GM23338 (cell line): ENCODE measurements at regions not wholly inside any gene's neighbourhood (a gene's known extent, or its start where the extent isn't known, plus 50 kb on each side); places are given as distances from the start of the nearest gene placed in this dataset.

Experiments
- ATAC-seq: fragments of 200-7000 bp; cut with Tn5 transposase; 3 replicates; pipeline ENCODE4 v1.9.1; 2020
- DNase-seq: peaks from one replicate; pipeline ENCODE4 v3.0.0-alpha.2; 2015; ENCODE audit warnings: low spot score
- H2AFZ ChIP-seq: fragments of 200-600 bp; sonication (generic); 2 replicates; pipeline ENCODE4 v1.8.0; 2016; ENCODE audit warnings: antibody characterized with exemption, mild to moderate bottlenecking, moderate library complexity
- H3F3A ChIP-seq: fragments of 200-600 bp; sonication (generic); replicated peaks from 2 replicates; pipeline ENCODE4 v1.8.0; 2017; ENCODE audit warnings: antibody characterized with exemption, mixed run types, low read depth
- H3K27ac ChIP-seq: fragments of 200-600 bp; sonication (generic); 2 replicates; pipeline ENCODE4 v1.6.1; 2016; ENCODE audit warnings: low read depth
- H3K27me3 ChIP-seq: fragments of 200-600 bp; sonication (generic); 2 replicates; pipeline ENCODE4 v1.8.0; 2016; ENCODE audit warnings: mild to moderate bottlenecking, mixed run types, moderate library complexity; ENCODE audit not compliant: insufficient read depth
- H3K36me3 ChIP-seq: fragments of 200-600 bp; sonication (generic); 2 replicates; pipeline ENCODE4 v1.8.0; 2016; ENCODE audit warnings: mild to moderate bottlenecking; ENCODE audit not compliant: insufficient read depth
- H3K4me1 ChIP-seq: fragments of 200-600 bp; sonication (generic); 2 replicates; pipeline ENCODE4 v1.8.0; 2016; ENCODE audit warnings: mild to moderate bottlenecking, moderate library complexity; ENCODE audit not compliant: insufficient read depth
- H3K4me2 ChIP-seq: fragments of 200-600 bp; sonication (generic); 2 replicates; pipeline ENCODE4 v1.7.1; 2017; ENCODE audit warnings: mixed run types
- H3K4me3 ChIP-seq: fragments of 200-600 bp; sonication (generic); 2 replicates; pipeline ENCODE4 v1.6.1; 2016; ENCODE audit warnings: mixed run types
- H3K79me2 ChIP-seq: fragments of 200-600 bp; sonication (generic); replicated peaks from 2 replicates; pipeline ENCODE4 v1.8.0; 2017; ENCODE audit warnings: mild to moderate bottlenecking; ENCODE audit not compliant: insufficient read depth
- H3K9me2 ChIP-seq: fragments of 200-600 bp; sonication (generic); 2 replicates; pipeline ENCODE4 v1.8.0; 2017; ENCODE audit not compliant: insufficient read depth
- H4K20me1 ChIP-seq: fragments of 200-600 bp; sonication (generic); replicated peaks from 2 replicates; pipeline ENCODE4 v1.8.0; 2017; ENCODE audit warnings: mild to moderate bottlenecking; ENCODE audit not compliant: insufficient read depth
- H3K27ac Mint-ChIP-seq: 2 replicates; pipeline ENCODE4 v1.8.0; 2020; ENCODE audit warnings: inconsistent platforms, mild to moderate bottlenecking, moderate library complexity, mixed read lengths
- H3K27me3 Mint-ChIP-seq: 3 replicates; pipeline ENCODE4 v1.8.0; 2022; ENCODE audit warnings: low read depth, mild to moderate bottlenecking, moderate library complexity, mixed read lengths, inconsistent platforms; ENCODE audit not compliant: insufficient read depth, poor library complexity
- H3K36me3 Mint-ChIP-seq: 3 replicates; pipeline ENCODE4 v1.8.0; 2021; ENCODE audit warnings: low read depth, mild to moderate bottlenecking, inconsistent platforms, moderate library complexity, mixed read lengths
- H3K4me1 Mint-ChIP-seq: 3 replicates; pipeline ENCODE4 v1.8.0; 2020; ENCODE audit warnings: mild to moderate bottlenecking, inconsistent platforms, mixed read lengths
- H3K4me3 Mint-ChIP-seq: 3 replicates; pipeline ENCODE4 v1.8.0; 2021; ENCODE audit warnings: moderate library complexity, mild to moderate bottlenecking, inconsistent platforms, mixed read lengths
- H3K9me3 Mint-ChIP-seq: 3 replicates; pipeline ENCODE4 v1.8.0; 2020; ENCODE audit warnings: moderate library complexity, mild to moderate bottlenecking, inconsistent platforms, mixed read lengths
- CREB1 ChIP-seq: fragments of 250-450 bp; sonication (Bioruptor Pico); IDR thresholded peaks from 2 replicates; pipeline ENCODE4 v1.5.0; 2020; ENCODE audit warnings: low read depth, mild to moderate bottlenecking, moderate library complexity
- EZH2 ChIP-seq: fragments of 200-600 bp; sonication (generic); IDR thresholded peaks from one replicate; pipeline ENCODE4 v1.8.0; 2017; ENCODE audit warnings: antibody characterized with exemption, mild to moderate bottlenecking, low read depth; ENCODE audit not compliant: unreplicated experiment
- EZH2phosphoT487 ChIP-seq: fragments of 200-600 bp; sonication (generic); IDR thresholded peaks from one replicate; pipeline ENCODE4 v1.8.1; 2018; ENCODE audit warnings: antibody characterized with exemption; ENCODE audit not compliant: unreplicated experiment
- JUNB ChIP-seq: IDR thresholded peaks from one replicate; pipeline ENCODE4 v1.6.1; 2016; ENCODE audit warnings: antibody characterized with exemption; ENCODE audit not compliant: unreplicated experiment
- NANOG ChIP-seq: IDR thresholded peaks from 2 replicates; pipeline ENCODE4 v1.6.1; 2016; ENCODE audit warnings: antibody characterized with exemption, borderline replicate concordance
- POLR2AphosphoS5 ChIP-seq: IDR thresholded peaks from 2 replicates; pipeline ENCODE4 v1.6.1; 2016; ENCODE audit warnings: antibody characterized with exemption, low read depth
- STAT1 ChIP-seq: IDR thresholded peaks from one replicate; pipeline ENCODE4 v1.6.1; 2016; ENCODE audit warnings: antibody characterized with exemption; ENCODE audit not compliant: unreplicated experiment
- ZNF114 ChIP-seq: fragments of 250-450 bp; sonication (Bioruptor Pico); IDR thresholded peaks from 2 replicates; pipeline ENCODE4 v1.5.0; 2020; ENCODE audit warnings: mild to moderate bottlenecking, moderate library complexity
- ZNF331 ChIP-seq: fragments of 250-450 bp; sonication (Bioruptor Pico); IDR thresholded peaks from 2 replicates; pipeline ENCODE4 v1.5.0; 2020; ENCODE audit warnings: low read depth, mild to moderate bottlenecking, moderate library complexity
- TF ChIP-seq, protein P1 (sequence below): IDR thresholded peaks from 2 replicates; pipeline ENCODE4 v1.6.1; 2016; ENCODE audit warnings: antibody characterized with exemption
- TF ChIP-seq, protein P2 (sequence below): fragments of 250-450 bp; sonication (Bioruptor Pico); IDR thresholded peaks from 2 replicates; pipeline ENCODE4 v1.5.0; 2020; ENCODE audit warnings: mild to moderate bottlenecking, moderate library complexity
- TF ChIP-seq, protein P3 (sequence below), 2 experiments: fragments of 200-600 bp in 1 of 2; sonication (generic) in 1 of 2; conservative IDR thresholded peaks; 2 replicates each; pipeline versions ENCODE4 v1.5.1 to v1.6.1; 2016 to 2017; ENCODE audit warnings: antibody characterized with exemption in 2 of 2, low read depth in 2 of 2, mild to moderate bottlenecking in 2 of 2, moderate library complexity in 1 of 2
- TF ChIP-seq, protein P4 (sequence below): IDR thresholded peaks from one replicate; pipeline ENCODE4 v1.6.1; 2018; ENCODE audit warnings: antibody characterized with exemption; ENCODE audit not compliant: unreplicated experiment

DNA sequence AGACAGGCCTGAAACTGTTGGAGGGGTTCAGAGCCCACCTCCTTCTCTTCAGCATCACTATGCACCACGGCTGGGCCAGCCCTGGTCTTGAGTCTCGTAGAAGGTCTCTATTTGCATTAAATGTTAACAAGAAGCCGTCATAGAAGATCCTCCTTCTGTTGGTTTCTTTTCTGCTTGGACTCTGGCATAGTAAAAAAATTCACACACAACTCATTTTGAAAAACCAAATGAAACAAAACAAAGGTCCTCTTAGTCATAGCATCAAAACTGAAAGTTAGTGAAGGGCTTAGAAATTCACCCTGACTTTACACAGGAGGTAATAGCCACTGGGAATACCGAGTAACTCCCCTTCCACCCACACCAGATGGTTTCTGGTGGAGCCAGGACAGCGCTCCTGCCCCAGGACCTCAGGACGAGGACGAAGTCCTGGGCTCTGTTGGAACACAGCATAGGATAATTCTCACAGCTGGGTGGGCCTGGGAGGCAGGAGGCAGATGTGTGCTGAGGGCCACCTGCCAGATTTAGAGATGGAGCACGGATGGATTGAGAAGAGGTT lies 248.4 kb upstream of the KLF6 start:
- H3K27ac ChIP-seq = no peak overlapping the region
- H3K27ac Mint-ChIP-seq = no peak overlapping the region
- no peaks in the 10 kb centered on the region for H3K79me2 ChIP-seq

More for the DNA sequence above, 248.4 kb upstream of the KLF6 start:
- Histone ChIP-seq H3K9me2 (no peaks in the 10 kb centered on the region), H4K20me1 (no peaks in the 10 kb centered on the region), H3K4me2 (no peak overlapping the region), H3K27me3 (no peaks in the 10 kb centered on the region), H3K4me3 (no peak overlapping the region), H3K4me1 (no peaks in the 10 kb centered on the region), H3F3A (no peaks in the 10 kb centered on the region), H3K36me3 (no peaks in the 10 kb centered on the region), H2AFZ (no peak overlapping the region)
- Mint-ChIP-seq H3K36me3 (no peaks in the 10 kb centered on the region), H3K27me3 (peaks cover 2% of the 10 kb centered on the region), H3K4me1 (no peaks in the 10 kb centered on the region), H3K9me3 (no peaks in the 10 kb centered on the region), H3K4me3 (no peak overlapping the region)
- TF ChIP-seq JUNB (no peak), POLR2AphosphoS5 (no peak), ZNF331 (CRISPR knock-in tag) (no peak), ZNF114 (no peak), EZH2 (no peak), STAT1 (no peak), CREB1 (CRISPR knock-in tag) (no peak), EZH2phosphoT487 (no peak), NANOG (no peak)
- TF ChIP-seq, protein P1, sequence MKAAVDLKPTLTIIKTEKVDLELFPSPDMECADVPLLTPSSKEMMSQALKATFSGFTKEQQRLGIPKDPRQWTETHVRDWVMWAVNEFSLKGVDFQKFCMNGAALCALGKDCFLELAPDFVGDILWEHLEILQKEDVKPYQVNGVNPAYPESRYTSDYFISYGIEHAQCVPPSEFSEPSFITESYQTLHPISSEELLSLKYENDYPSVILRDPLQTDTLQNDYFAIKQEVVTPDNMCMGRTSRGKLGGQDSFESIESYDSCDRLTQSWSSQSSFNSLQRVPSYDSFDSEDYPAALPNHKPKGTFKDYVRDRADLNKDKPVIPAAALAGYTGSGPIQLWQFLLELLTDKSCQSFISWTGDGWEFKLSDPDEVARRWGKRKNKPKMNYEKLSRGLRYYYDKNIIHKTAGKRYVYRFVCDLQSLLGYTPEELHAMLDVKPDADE = no peak
- TF ChIP-seq, protein P2, sequence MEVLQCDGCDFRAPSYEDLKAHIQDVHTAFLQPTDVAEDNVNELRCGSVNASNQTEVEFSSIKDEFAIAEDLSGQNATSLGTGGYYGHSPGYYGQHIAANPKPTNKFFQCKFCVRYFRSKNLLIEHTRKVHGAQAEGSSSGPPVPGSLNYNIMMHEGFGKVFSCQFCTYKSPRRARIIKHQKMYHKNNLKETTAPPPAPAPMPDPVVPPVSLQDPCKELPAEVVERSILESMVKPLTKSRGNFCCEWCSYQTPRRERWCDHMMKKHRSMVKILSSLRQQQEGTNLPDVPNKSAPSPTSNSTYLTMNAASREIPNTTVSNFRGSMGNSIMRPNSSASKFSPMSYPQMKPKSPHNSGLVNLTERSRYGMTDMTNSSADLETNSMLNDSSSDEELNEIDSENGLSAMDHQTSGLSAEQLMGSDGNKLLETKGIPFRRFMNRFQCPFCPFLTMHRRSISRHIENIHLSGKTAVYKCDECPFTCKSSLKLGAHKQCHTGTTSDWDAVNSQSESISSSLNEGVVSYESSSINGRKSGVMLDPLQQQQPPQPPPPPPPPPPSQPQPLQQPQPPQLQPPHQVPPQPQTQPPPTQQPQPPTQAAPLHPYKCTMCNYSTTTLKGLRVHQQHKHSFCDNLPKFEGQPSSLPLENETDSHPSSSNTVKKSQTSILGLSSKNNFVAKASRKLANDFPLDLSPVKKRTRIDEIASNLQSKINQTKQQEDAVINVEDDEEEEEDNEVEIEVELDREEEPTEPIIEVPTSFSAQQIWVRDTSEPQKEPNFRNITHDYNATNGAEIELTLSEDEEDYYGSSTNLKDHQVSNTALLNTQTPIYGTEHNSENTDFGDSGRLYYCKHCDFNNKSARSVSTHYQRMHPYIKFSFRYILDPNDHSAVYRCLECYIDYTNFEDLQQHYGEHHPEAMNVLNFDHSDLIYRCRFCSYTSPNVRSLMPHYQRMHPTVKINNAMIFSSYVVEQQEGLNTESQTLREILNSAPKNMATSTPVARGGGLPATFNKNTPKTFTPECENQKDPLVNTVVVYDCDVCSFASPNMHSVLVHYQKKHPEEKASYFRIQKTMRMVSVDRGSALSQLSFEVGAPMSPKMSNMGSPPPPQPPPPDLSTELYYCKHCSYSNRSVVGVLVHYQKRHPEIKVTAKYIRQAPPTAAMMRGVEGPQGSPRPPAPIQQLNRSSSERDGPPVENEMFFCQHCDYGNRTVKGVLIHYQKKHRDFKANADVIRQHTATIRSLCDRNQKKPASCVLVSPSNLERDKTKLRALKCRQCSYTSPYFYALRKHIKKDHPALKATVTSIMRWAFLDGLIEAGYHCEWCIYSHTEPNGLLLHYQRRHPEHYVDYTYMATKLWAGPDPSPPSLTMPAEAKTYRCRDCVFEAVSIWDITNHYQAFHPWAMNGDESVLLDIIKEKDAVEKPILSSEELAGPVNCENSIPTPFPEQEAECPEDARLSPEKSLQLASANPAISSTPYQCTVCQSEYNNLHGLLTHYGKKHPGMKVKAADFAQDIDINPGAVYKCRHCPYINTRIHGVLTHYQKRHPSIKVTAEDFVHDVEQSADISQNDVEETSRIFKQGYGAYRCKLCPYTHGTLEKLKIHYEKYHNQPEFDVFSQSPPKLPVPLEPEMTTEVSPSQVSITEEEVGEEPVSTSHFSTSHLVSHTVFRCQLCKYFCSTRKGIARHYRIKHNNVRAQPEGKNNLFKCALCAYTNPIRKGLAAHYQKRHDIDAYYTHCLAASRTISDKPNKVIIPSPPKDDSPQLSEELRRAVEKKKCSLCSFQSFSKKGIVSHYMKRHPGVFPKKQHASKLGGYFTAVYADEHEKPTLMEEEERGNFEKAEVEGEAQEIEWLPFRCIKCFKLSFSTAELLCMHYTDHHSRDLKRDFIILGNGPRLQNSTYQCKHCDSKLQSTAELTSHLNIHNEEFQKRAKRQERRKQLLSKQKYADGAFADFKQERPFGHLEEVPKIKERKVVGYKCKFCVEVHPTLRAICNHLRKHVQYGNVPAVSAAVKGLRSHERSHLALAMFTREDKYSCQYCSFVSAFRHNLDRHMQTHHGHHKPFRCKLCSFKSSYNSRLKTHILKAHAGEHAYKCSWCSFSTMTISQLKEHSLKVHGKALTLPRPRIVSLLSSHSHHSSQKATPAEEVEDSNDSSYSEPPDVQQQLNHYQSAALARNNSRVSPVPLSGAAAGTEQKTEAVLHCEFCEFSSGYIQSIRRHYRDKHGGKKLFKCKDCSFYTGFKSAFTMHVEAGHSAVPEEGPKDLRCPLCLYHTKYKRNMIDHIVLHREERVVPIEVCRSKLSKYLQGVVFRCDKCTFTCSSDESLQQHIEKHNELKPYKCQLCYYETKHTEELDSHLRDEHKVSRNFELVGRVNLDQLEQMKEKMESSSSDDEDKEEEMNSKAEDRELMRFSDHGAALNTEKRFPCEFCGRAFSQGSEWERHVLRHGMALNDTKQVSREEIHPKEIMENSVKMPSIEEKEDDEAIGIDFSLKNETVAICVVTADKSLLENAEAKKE (CRISPR knock-in tag) = no peak
- TF ChIP-seq, protein P3, sequence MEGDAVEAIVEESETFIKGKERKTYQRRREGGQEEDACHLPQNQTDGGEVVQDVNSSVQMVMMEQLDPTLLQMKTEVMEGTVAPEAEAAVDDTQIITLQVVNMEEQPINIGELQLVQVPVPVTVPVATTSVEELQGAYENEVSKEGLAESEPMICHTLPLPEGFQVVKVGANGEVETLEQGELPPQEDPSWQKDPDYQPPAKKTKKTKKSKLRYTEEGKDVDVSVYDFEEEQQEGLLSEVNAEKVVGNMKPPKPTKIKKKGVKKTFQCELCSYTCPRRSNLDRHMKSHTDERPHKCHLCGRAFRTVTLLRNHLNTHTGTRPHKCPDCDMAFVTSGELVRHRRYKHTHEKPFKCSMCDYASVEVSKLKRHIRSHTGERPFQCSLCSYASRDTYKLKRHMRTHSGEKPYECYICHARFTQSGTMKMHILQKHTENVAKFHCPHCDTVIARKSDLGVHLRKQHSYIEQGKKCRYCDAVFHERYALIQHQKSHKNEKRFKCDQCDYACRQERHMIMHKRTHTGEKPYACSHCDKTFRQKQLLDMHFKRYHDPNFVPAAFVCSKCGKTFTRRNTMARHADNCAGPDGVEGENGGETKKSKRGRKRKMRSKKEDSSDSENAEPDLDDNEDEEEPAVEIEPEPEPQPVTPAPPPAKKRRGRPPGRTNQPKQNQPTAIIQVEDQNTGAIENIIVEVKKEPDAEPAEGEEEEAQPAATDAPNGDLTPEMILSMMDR (conservative IDR thresholded peaks at IDR 0.05; ENCODE audit: low read depth in 2 of 2) = no peak
- TF ChIP-seq, protein P4, sequence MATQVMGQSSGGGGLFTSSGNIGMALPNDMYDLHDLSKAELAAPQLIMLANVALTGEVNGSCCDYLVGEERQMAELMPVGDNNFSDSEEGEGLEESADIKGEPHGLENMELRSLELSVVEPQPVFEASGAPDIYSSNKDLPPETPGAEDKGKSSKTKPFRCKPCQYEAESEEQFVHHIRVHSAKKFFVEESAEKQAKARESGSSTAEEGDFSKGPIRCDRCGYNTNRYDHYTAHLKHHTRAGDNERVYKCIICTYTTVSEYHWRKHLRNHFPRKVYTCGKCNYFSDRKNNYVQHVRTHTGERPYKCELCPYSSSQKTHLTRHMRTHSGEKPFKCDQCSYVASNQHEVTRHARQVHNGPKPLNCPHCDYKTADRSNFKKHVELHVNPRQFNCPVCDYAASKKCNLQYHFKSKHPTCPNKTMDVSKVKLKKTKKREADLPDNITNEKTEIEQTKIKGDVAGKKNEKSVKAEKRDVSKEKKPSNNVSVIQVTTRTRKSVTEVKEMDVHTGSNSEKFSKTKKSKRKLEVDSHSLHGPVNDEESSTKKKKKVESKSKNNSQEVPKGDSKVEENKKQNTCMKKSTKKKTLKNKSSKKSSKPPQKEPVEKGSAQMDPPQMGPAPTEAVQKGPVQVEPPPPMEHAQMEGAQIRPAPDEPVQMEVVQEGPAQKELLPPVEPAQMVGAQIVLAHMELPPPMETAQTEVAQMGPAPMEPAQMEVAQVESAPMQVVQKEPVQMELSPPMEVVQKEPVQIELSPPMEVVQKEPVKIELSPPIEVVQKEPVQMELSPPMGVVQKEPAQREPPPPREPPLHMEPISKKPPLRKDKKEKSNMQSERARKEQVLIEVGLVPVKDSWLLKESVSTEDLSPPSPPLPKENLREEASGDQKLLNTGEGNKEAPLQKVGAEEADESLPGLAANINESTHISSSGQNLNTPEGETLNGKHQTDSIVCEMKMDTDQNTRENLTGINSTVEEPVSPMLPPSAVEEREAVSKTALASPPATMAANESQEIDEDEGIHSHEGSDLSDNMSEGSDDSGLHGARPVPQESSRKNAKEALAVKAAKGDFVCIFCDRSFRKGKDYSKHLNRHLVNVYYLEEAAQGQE = no peak
- ATAC-seq = no peak
- DNase-seq = no peak
